Calu3 (cell line): ENCODE measurements at regions not wholly inside any gene's neighbourhood (a gene's known extent, or its start where the extent isn't known, plus 50 kb on each side); places are given as distances from the start of the nearest gene placed in this dataset.

Experiments
- BruUV-seq: library from RNA; stranded (reverse); fragments of 400-500 nt; replicated peaks from 2 replicates; lab custom pipeline; 2021; lab: Mats Ljungman, UMichigan
- CTCF ChIA-PET: fragments of 300-600 bp; sonication (Branson Sonifier 250); formaldehyde crosslinking; loops from one replicate; lab custom pipeline; 2022; ENCODE audit warnings: antibody characterized with exemption; lab: Charles Lee
- DNase-seq: peaks from one replicate; pipeline ENCODE4 v3.0.0; 2022
- H3K27ac Mint-ChIP-seq: one replicate; pipeline ENCODE4 v1.8.0; 2022; ENCODE audit warnings: mixed read lengths; ENCODE audit not compliant: unreplicated experiment
- H3K27me3 Mint-ChIP-seq: one replicate; pipeline ENCODE4 v1.8.0; 2022; ENCODE audit warnings: mixed read lengths; ENCODE audit not compliant: unreplicated experiment
- H3K36me3 Mint-ChIP-seq: one replicate; pipeline ENCODE4 v1.8.0; 2022; ENCODE audit warnings: mild to moderate bottlenecking, moderate library complexity, mixed read lengths; ENCODE audit not compliant: insufficient read depth, unreplicated experiment
- H3K4me1 Mint-ChIP-seq: one replicate; pipeline ENCODE4 v1.8.0; 2022; ENCODE audit warnings: mild to moderate bottlenecking, low read depth, mixed read lengths; ENCODE audit not compliant: unreplicated experiment
- H3K4me3 Mint-ChIP-seq: one replicate; pipeline ENCODE4 v1.8.0; 2022; ENCODE audit warnings: mild to moderate bottlenecking, low read depth, moderate library complexity, mixed read lengths; ENCODE audit not compliant: unreplicated experiment
- H3K9me3 Mint-ChIP-seq: one replicate; pipeline ENCODE4 v1.8.0; 2022; ENCODE audit warnings: low read depth, mixed read lengths; ENCODE audit not compliant: unreplicated experiment
- CTCF ChIP-seq: fragments of 200-600 bp; IDR thresholded peaks from one replicate; pipeline ENCODE4 v1.8.0; 2022; ENCODE audit warnings: antibody characterized with exemption; ENCODE audit not compliant: unreplicated experiment
- intact Hi-C: fragments of 100-400 bp; cut with micrococcal nuclease; formaldehyde crosslinking; loops from one replicate; pipeline ENCODE4 v1.10.0; 2022; ENCODE audit not compliant: unreplicated experiment

- no peak for TF ChIP-seq CTCF
- no peak overlapping the region for H3K4me3 Mint-ChIP-seq
- H3K27me3 Mint-ChIP-seq: no peaks in the 10 kb centered on the region
- CTCF ChIA-PET: no interaction called here
- no TSS peak for BruUV-seq
- H3K9me3 Mint-ChIP-seq: peaks cover 2% of the 10 kb centered on the region
- no peaks in the 10 kb centered on the region for H3K36me3 Mint-ChIP-seq
- no peak overlapping the region for H3K27ac Mint-ChIP-seq
- DNase-seq: no peak
- intact Hi-C loops: no loop called here
- no peaks in the 10 kb centered on the region for H3K4me1 Mint-ChIP-seq
These were observed 1480.8 kb downstream of the BRD1 start for GRCh38 chr22:48346911-48347310.

GRCh38 chr22:48346311-48346710 is 1481.4 kb downstream of the BRD1 start:
- no peak overlapping the region for H3K27ac Mint-ChIP-seq
- no TSS peak for BruUV-seq
- TF ChIP-seq CTCF: no peak
- H3K9me3 Mint-ChIP-seq: peaks cover 6% of the 10 kb centered on the region
- no peaks in the 10 kb centered on the region for H3K36me3 Mint-ChIP-seq
- CTCF ChIA-PET: no interaction called here
- intact Hi-C loops: no loop called here
- DNase-seq: no peak
- H3K4me1 Mint-ChIP-seq: no peaks in the 10 kb centered on the region
- no peak overlapping the region for H3K4me3 Mint-ChIP-seq
- no peaks in the 10 kb centered on the region for H3K27me3 Mint-ChIP-seq

- Mint-ChIP-seq H3K4me1 (no peaks in the 10 kb centered on the region), H3K27ac (no peak overlapping the region), H3K9me3 (peaks cover 6% of the 10 kb centered on the region), H3K36me3 (no peaks in the 10 kb centered on the region), H3K27me3 (no peaks in the 10 kb centered on the region), H3K4me3 (no peak overlapping the region)
- CTCF ChIA-PET: no interaction called here
- intact Hi-C loops: no loop called here
- TF ChIP-seq CTCF: no peak
- BruUV-seq: no TSS peak
- no peak for DNase-seq
These were observed 1482.0 kb downstream of the BRD1 start for GRCh38 chr22:48345631-48346030.

- intact Hi-C loops: no loop called here
- DNase-seq: no peak
- Mint-ChIP-seq H3K4me1 (no peaks in the 10 kb centered on the region), H3K36me3 (no peaks in the 10 kb centered on the region), H3K27me3 (no peaks in the 10 kb centered on the region), H3K9me3 (peaks cover 6% of the 10 kb centered on the region), H3K27ac (no peak overlapping the region), H3K4me3 (no peak overlapping the region)
- CTCF ChIA-PET: no interaction called here
- BruUV-seq: no TSS peak
- no peak for TF ChIP-seq CTCF
These were observed 1484.2 kb downstream of the BRD1 start for GRCh38 chr22:48343461-48343860.

- Mint-ChIP-seq H3K27ac (no peak overlapping the region), H3K9me3 (peaks cover 10% of the 10 kb centered on the region), H3K36me3 (no peaks in the 10 kb centered on the region), H3K4me3 (no peak overlapping the region), H3K27me3 (no peaks in the 10 kb centered on the region), H3K4me1 (no peaks in the 10 kb centered on the region)
- CTCF ChIA-PET: no interaction called here
- no TSS peak for BruUV-seq
- TF ChIP-seq CTCF: no peak
- intact Hi-C loops: no loop called here
- no peak for DNase-seq
These were observed 1484.9 kb downstream of the BRD1 start for GRCh38 chr22:48342732-48343131.
